ENCODE measurements at regions not wholly inside any gene's neighbourhood (a gene's known extent, or its start where the extent isn't known, plus 50 kb on each side); places are given as distances from the start of the nearest gene placed in this dataset.

DNA sequence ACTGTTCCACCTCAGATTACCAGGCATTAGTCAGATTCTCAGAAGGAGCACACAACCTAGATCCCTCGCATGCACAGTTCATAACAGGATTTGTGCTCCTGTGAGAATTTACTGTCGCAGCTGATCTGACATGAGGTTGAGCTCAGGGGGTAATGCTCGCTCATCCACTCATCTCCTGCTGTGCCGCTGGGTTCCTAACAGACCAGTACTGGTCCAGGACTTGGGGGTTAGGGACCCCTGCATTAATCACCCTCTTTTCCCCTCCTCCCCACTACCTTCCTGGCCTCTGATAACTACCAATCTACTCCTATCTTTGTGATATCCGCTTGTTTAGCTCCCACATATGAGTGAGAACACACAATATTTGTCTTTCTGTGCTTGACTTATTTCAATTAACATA is 83.5 kb upstream of the FSHB start:
- BruUV-seq (replicated peaks) = no TSS peak
- Mint-ChIP-seq H3K4me3 (ENCODE audit: unreplicated experiment) (no peak overlapping the region), H3K27ac (ENCODE audit: unreplicated experiment) (no peak overlapping the region), H3K4me1 (ENCODE audit: low read depth, unreplicated experiment) (peaks cover 6% of the 10 kb centered on the region), H3K27me3 (ENCODE audit: insufficient read depth, unreplicated experiment) (no peaks in the 10 kb centered on the region), H3K36me3 (ENCODE audit: insufficient read depth, unreplicated experiment) (no peaks in the 10 kb centered on the region), H3K9me3 (ENCODE audit: unreplicated experiment) (no peaks in the 10 kb centered on the region)
- DNase-seq = no peak
- intact Hi-C loops (cut with micrococcal nuclease; ENCODE audit: unreplicated experiment) = no loop called here
- Histone ChIP-seq H3K4me1 (no peaks in the 10 kb centered on the region), H3K27me3 (replicated peaks; ENCODE audit: control insufficient read depth, insufficient read depth, low read length) (no peaks in the 10 kb centered on the region), H3K36me3 (ENCODE audit: control insufficient read depth, insufficient read depth, low read length) (no peaks in the 10 kb centered on the region), H3K4me3 (ENCODE audit: low read depth, low read length) (no peak overlapping the region), H3K9me3 (no peaks in the 10 kb centered on the region)
- ChIA-PET CTCF (no interaction called here), POLR2A (no interaction called here)
- TF ChIP-seq CTCF (IDR thresholded peaks at IDR 0.05; ENCODE audit: insufficient read depth in 1 of 2, low read depth in 1 of 2, low read length in 1 of 2, severe bottlenecking in 1 of 2, unreplicated experiment in 1 of 2) = no peak

- no peaks in the 10 kb centered on the region for H3K27me3 ChIP-seq (replicated peaks; ENCODE audit: control insufficient read depth, insufficient read depth, low read length)
- no peak for TF ChIP-seq CTCF (IDR thresholded peaks at IDR 0.05; ENCODE audit: insufficient read depth in 1 of 2, low read depth in 1 of 2, low read length in 1 of 2, severe bottlenecking in 1 of 2, unreplicated experiment in 1 of 2)
- intact Hi-C loops (cut with micrococcal nuclease; ENCODE audit: unreplicated experiment) = no loop called here
- no peak overlapping the region for H3K4me3 Mint-ChIP-seq (ENCODE audit: unreplicated experiment)
- H3K27me3 Mint-ChIP-seq (ENCODE audit: insufficient read depth, unreplicated experiment) = peaks cover under 1% of the 10 kb centered on the region
- BruUV-seq (replicated peaks) = no TSS peak
- H3K4me1 Mint-ChIP-seq (ENCODE audit: low read depth, unreplicated experiment) = peaks cover 6% of the 10 kb centered on the region
- DNase-seq = no peak
- ChIA-PET POLR2A (no interaction called here), CTCF (interaction anchor here (0.9 kb wide), 1 partner anchor 22 kb away, joined by 3 read pairs; no protein-coding TSS in a partner anchor)
- H3K36me3 Mint-ChIP-seq (ENCODE audit: insufficient read depth, unreplicated experiment) = no peaks in the 10 kb centered on the region
- H3K27ac Mint-ChIP-seq (ENCODE audit: unreplicated experiment) = no peak overlapping the region
- no peaks in the 10 kb centered on the region for H3K36me3 ChIP-seq (ENCODE audit: control insufficient read depth, insufficient read depth, low read length)
- H3K9me3 Mint-ChIP-seq (ENCODE audit: unreplicated experiment) = peaks cover 9% of the 10 kb centered on the region
- no peaks in the 10 kb centered on the region for H3K9me3 ChIP-seq
- H3K4me3 ChIP-seq (ENCODE audit: low read depth, low read length) = no peak overlapping the region
- no peaks in the 10 kb centered on the region for H3K4me1 ChIP-seq
These were observed 80.8 kb upstream of the FSHB start for GRCh38 chr11:30149998-30150397.

DNA sequence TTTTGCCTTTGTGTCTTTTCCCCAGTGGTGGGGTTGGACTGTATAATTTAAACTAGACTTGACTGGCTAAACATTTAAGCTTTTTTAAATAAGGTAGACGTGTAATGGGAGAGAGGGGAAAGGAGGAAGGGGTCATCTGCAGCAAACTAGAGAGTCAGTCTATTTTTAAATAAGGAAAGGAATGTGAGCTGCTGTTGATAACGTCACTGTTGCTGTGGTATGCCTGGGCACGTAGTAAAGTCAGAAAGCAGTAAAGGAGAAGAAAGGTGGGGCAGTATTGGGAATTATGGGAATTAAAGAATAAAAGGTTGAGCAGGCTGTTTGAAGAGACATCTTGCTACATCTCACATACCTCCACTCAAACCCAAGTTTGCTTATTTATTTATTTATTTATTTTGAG is 80.4 kb upstream of the FSHB start:
- Mint-ChIP-seq H3K27ac (ENCODE audit: unreplicated experiment) (no peak overlapping the region), H3K4me3 (ENCODE audit: unreplicated experiment) (no peak overlapping the region), H3K4me1 (ENCODE audit: low read depth, unreplicated experiment) (peaks cover 6% of the 10 kb centered on the region), H3K9me3 (ENCODE audit: unreplicated experiment) (peaks cover 9% of the 10 kb centered on the region), H3K36me3 (ENCODE audit: insufficient read depth, unreplicated experiment) (no peaks in the 10 kb centered on the region), H3K27me3 (ENCODE audit: insufficient read depth, unreplicated experiment) (peaks cover 4% of the 10 kb centered on the region)
- Histone ChIP-seq H3K27me3 (replicated peaks; ENCODE audit: control insufficient read depth, insufficient read depth, low read length) (no peaks in the 10 kb centered on the region), H3K36me3 (ENCODE audit: control insufficient read depth, insufficient read depth, low read length) (no peaks in the 10 kb centered on the region), H3K9me3 (no peaks in the 10 kb centered on the region), H3K4me1 (no peaks in the 10 kb centered on the region), H3K4me3 (ENCODE audit: low read depth, low read length) (no peak overlapping the region)
- POLR2A ChIA-PET = no interaction called here
- intact Hi-C loops (cut with micrococcal nuclease; ENCODE audit: unreplicated experiment) = no loop called here
- TF ChIP-seq CTCF (IDR thresholded peaks at IDR 0.05; ENCODE audit: insufficient read depth in 1 of 2, low read depth in 1 of 2, low read length in 1 of 2, severe bottlenecking in 1 of 2, unreplicated experiment in 1 of 2) = no peak
- CTCF ChIA-PET = no interaction called here
- DNase-seq = no peak
- BruUV-seq (replicated peaks) = no TSS peak
